ENCODE measurements at regions not wholly inside any gene's neighbourhood (a gene's known extent, or its start where the extent isn't known, plus 50 kb on each side); places are given as distances from the start of the nearest gene placed in this dataset.
A peak's percentile ranks its signal among the peaks of the same experiment; 100 is the strongest.

DNA sequence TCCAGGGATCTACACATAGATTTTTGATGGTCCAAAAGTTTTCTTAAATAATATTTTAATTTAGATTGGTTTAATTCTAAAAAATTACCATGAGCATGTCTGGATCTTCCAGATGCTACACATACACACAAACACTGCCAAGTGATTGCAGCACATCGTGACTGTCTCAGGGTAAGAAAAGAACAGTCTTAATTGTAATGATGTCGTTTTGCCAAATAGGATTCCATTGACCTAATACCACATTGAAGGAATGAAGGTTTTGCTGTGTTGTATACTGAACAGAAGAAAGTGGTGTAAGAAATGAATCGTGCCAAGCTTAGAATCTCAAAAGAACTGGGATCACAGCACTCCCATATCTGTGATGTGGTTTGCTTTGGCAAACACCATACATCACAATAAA lies 633.3 kb upstream of the CAMK1G start:
- Histone ChIP-seq H3K4me2 (ENCODE audit: low read length) (no peak overlapping the region), H4K5ac (ENCODE audit: low read length) (no peak overlapping the region), H3K23ac (ENCODE audit: low read length) (no peak overlapping the region), H2AK5ac (ENCODE audit: low read length) (no peak overlapping the region), H3K27me3 (ENCODE audit: insufficient read depth, low read length, poor library complexity) (no peaks in the 10 kb centered on the region), H3K9ac (ENCODE audit: low read length) (no peak overlapping the region), H3K79me2 (ENCODE audit: control insufficient read depth, insufficient read depth, low read length) (no peaks in the 10 kb centered on the region), H3K56ac (ENCODE audit: low read length) (no peak overlapping the region), H3K4me1 (ENCODE audit: control insufficient read depth, low read depth, low read length) (no peaks in the 10 kb centered on the region), H3K4ac (ENCODE audit: low read depth, low read length) (no peak overlapping the region), H2BK120ac (ENCODE audit: low read depth, low read length) (no peak overlapping the region), H3K18ac (ENCODE audit: low read length) (no peak overlapping the region), H2BK15ac (replicated peaks; ENCODE audit: low read depth) (no peak overlapping the region), H4K8ac (ENCODE audit: low read depth, low read length) (no peak overlapping the region), H3K4me3 (ENCODE audit: low read length) (no peak overlapping the region), H2BK5ac (ENCODE audit: low read length) (no peak overlapping the region), H3K79me1 (ENCODE audit: low read length) (no peaks in the 10 kb centered on the region), H3K36me3 (ENCODE audit: control insufficient read depth, insufficient read depth, low read length) (no peaks in the 10 kb centered on the region), H3K27ac (ENCODE audit: low read depth, low read length) (no peak overlapping the region)
- no peak for DNase-seq
- no CpG with 5 or more reads among the region's 3 CpGs for WGBS (ENCODE audit: extremely low coverage, insufficient coverage, low lambda C conversion rate)

GRCh38 chr1:208951026-208951525 lies 632.4 kb upstream of the CAMK1G start:
- Histone ChIP-seq H3K4me3 (ENCODE audit: low read length) (no peak overlapping the region), H2BK15ac (replicated peaks; ENCODE audit: low read depth) (no peak overlapping the region), H3K4me1 (ENCODE audit: control insufficient read depth, low read depth, low read length) (no peaks in the 10 kb centered on the region), H3K23ac (ENCODE audit: low read length) (no peak overlapping the region), H3K27me3 (ENCODE audit: insufficient read depth, low read length, poor library complexity) (no peaks in the 10 kb centered on the region), H3K9ac (ENCODE audit: low read length) (no peak overlapping the region), H3K4me2 (ENCODE audit: low read length) (no peak overlapping the region), H4K5ac (ENCODE audit: low read length) (no peak overlapping the region), H4K8ac (ENCODE audit: low read depth, low read length) (no peak overlapping the region), H3K4ac (ENCODE audit: low read depth, low read length) (no peak overlapping the region), H2BK120ac (ENCODE audit: low read depth, low read length) (no peak overlapping the region), H3K56ac (ENCODE audit: low read length) (no peak overlapping the region), H3K18ac (ENCODE audit: low read length) (no peak overlapping the region), H3K27ac (ENCODE audit: low read depth, low read length) (no peak overlapping the region), H3K79me1 (ENCODE audit: low read length) (no peaks in the 10 kb centered on the region), H3K36me3 (ENCODE audit: control insufficient read depth, insufficient read depth, low read length) (no peaks in the 10 kb centered on the region), H3K79me2 (ENCODE audit: control insufficient read depth, insufficient read depth, low read length) (no peaks in the 10 kb centered on the region), H2AK5ac (ENCODE audit: low read length) (no peak overlapping the region), H2BK5ac (ENCODE audit: low read length) (no peak overlapping the region)
- no CpG with 5 or more reads among the region's 5 CpGs for WGBS (ENCODE audit: extremely low coverage, insufficient coverage, low lambda C conversion rate)
- DNase-seq: peak; percentile 26

DNA sequence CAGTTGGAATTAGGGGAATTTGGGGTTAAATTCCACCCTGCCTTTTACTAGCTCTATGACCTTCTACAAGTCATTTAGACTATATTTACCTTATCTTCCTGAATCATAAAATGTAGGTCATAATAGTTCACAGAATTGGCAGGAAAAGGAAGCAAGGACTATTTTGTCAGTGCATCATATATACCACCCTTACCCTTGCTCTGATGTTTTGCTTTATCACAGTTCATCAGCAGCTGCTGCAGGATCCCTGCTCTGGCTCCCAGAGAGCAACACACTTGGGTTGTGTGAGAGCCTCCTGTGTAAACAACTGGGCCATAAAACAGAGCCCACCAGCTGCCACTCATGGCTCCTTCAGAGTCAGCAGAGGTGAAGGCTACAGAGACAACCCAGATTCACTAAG lies 631.6 kb upstream of the CAMK1G start:
- Histone ChIP-seq H3K36me3 (ENCODE audit: control insufficient read depth, insufficient read depth, low read length) (no peaks in the 10 kb centered on the region), H2BK5ac (ENCODE audit: low read length) (no peak overlapping the region), H3K79me1 (ENCODE audit: low read length) (no peaks in the 10 kb centered on the region), H3K4me2 (ENCODE audit: low read length) (no peak overlapping the region), H3K4me3 (ENCODE audit: low read length) (no peak overlapping the region), H4K8ac (ENCODE audit: low read depth, low read length) (no peak overlapping the region), H3K4me1 (ENCODE audit: control insufficient read depth, low read depth, low read length) (no peaks in the 10 kb centered on the region), H3K9ac (ENCODE audit: low read length) (no peak overlapping the region), H3K18ac (ENCODE audit: low read length) (no peak overlapping the region), H3K27me3 (ENCODE audit: insufficient read depth, low read length, poor library complexity) (no peaks in the 10 kb centered on the region), H3K79me2 (ENCODE audit: control insufficient read depth, insufficient read depth, low read length) (no peaks in the 10 kb centered on the region), H2AK5ac (ENCODE audit: low read length) (no peak overlapping the region), H3K23ac (ENCODE audit: low read length) (no peak overlapping the region), H4K5ac (ENCODE audit: low read length) (no peak overlapping the region), H2BK120ac (ENCODE audit: low read depth, low read length) (no peak overlapping the region), H3K27ac (ENCODE audit: low read depth, low read length) (no peak overlapping the region), H3K56ac (ENCODE audit: low read length) (no peak overlapping the region), H3K4ac (ENCODE audit: low read depth, low read length) (no peak overlapping the region), H2BK15ac (replicated peaks; ENCODE audit: low read depth) (no peak overlapping the region)
- DNase-seq: peak; percentile 10

DNA sequence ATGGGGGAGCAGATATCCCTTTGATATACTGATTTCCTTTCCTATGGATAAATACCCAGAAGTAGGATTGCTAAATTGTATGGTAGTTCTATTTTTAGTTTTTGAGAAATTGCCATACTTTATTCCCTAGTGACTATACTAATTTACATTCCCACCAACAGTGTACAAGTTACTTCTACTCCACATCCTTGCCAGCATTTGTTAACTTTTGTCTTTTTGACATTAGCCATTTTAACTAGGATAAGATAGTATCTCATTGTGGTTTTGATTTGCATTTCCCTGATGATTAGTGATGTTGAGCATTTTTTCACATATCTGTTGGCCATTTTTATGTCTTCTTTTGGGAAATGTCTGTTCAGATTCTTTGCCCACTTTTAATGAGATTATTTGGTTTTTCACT lies 620.6 kb upstream of the CAMK1G start:
- Histone ChIP-seq H3K36me3 (ENCODE audit: control insufficient read depth, insufficient read depth, low read length) (no peaks in the 10 kb centered on the region), H3K18ac (ENCODE audit: low read length) (no peak overlapping the region), H2BK5ac (ENCODE audit: low read length) (no peak overlapping the region), H3K79me2 (ENCODE audit: control insufficient read depth, insufficient read depth, low read length) (no peaks in the 10 kb centered on the region), H3K79me1 (ENCODE audit: low read length) (no peaks in the 10 kb centered on the region), H2BK120ac (ENCODE audit: low read depth, low read length) (no peak overlapping the region), H3K56ac (ENCODE audit: low read length) (no peak overlapping the region), H3K4me1 (ENCODE audit: control insufficient read depth, low read depth, low read length) (no peaks in the 10 kb centered on the region), H4K8ac (ENCODE audit: low read depth, low read length) (no peak overlapping the region), H3K27ac (ENCODE audit: low read depth, low read length) (no peak overlapping the region), H2BK15ac (replicated peaks; ENCODE audit: low read depth) (no peak overlapping the region), H4K5ac (ENCODE audit: low read length) (no peak overlapping the region), H3K27me3 (ENCODE audit: insufficient read depth, low read length, poor library complexity) (no peaks in the 10 kb centered on the region), H3K23ac (ENCODE audit: low read length) (no peak overlapping the region), H3K9ac (ENCODE audit: low read length) (no peak overlapping the region), H3K4me3 (ENCODE audit: low read length) (no peak overlapping the region), H2AK5ac (ENCODE audit: low read length) (no peak overlapping the region), H3K4me2 (ENCODE audit: low read length) (no peak overlapping the region), H3K4ac (ENCODE audit: low read depth, low read length) (no peak overlapping the region)
- DNase-seq: no peak

- Histone ChIP-seq H3K79me1 (ENCODE audit: low read length) (no peaks in the 10 kb centered on the region), H3K79me2 (ENCODE audit: control insufficient read depth, insufficient read depth, low read length) (no peaks in the 10 kb centered on the region), H4K5ac (ENCODE audit: low read length) (no peak overlapping the region), H3K27ac (ENCODE audit: low read depth, low read length) (no peak overlapping the region), H3K4me1 (ENCODE audit: control insufficient read depth, low read depth, low read length) (no peaks in the 10 kb centered on the region), H3K4ac (ENCODE audit: low read depth, low read length) (no peak overlapping the region), H3K18ac (ENCODE audit: low read length) (no peak overlapping the region), H2AK5ac (ENCODE audit: low read length) (no peak overlapping the region), H2BK15ac (replicated peaks; ENCODE audit: low read depth) (no peak overlapping the region), H3K4me3 (ENCODE audit: low read length) (no peak overlapping the region), H3K9ac (ENCODE audit: low read length) (no peak overlapping the region), H3K4me2 (ENCODE audit: low read length) (no peak overlapping the region), H3K27me3 (ENCODE audit: insufficient read depth, low read length, poor library complexity) (no peaks in the 10 kb centered on the region), H3K56ac (ENCODE audit: low read length) (no peak overlapping the region), H3K23ac (ENCODE audit: low read length) (no peak overlapping the region), H2BK5ac (ENCODE audit: low read length) (no peak overlapping the region), H3K36me3 (ENCODE audit: control insufficient read depth, insufficient read depth, low read length) (no peaks in the 10 kb centered on the region), H4K8ac (ENCODE audit: low read depth, low read length) (no peak overlapping the region), H2BK120ac (ENCODE audit: low read depth, low read length) (no peak overlapping the region)
- no peak for DNase-seq
Measured at GRCh38 chr1:208965351-208965750, 618.2 kb upstream of the CAMK1G start.

GRCh38 chr1:208967334-208967733 lies 616.2 kb upstream of the CAMK1G start:
- Histone ChIP-seq H3K4me1 (ENCODE audit: control insufficient read depth, low read depth, low read length) (no peaks in the 10 kb centered on the region), H3K18ac (ENCODE audit: low read length) (no peak overlapping the region), H3K36me3 (ENCODE audit: control insufficient read depth, insufficient read depth, low read length) (no peaks in the 10 kb centered on the region), H4K5ac (ENCODE audit: low read length) (no peak overlapping the region), H3K56ac (ENCODE audit: low read length) (no peak overlapping the region), H2BK15ac (replicated peaks; ENCODE audit: low read depth) (no peak overlapping the region), H3K79me1 (ENCODE audit: low read length) (no peaks in the 10 kb centered on the region), H3K9ac (ENCODE audit: low read length) (no peak overlapping the region), H3K23ac (ENCODE audit: low read length) (no peak overlapping the region), H2BK5ac (ENCODE audit: low read length) (no peak overlapping the region), H3K4ac (ENCODE audit: low read depth, low read length) (no peak overlapping the region), H2BK120ac (ENCODE audit: low read depth, low read length) (no peak overlapping the region), H3K4me3 (ENCODE audit: low read length) (no peak overlapping the region), H4K8ac (ENCODE audit: low read depth, low read length) (no peak overlapping the region), H3K27ac (ENCODE audit: low read depth, low read length) (no peak overlapping the region), H3K4me2 (ENCODE audit: low read length) (no peak overlapping the region), H3K79me2 (ENCODE audit: control insufficient read depth, insufficient read depth, low read length) (no peaks in the 10 kb centered on the region), H2AK5ac (ENCODE audit: low read length) (no peak overlapping the region), H3K27me3 (ENCODE audit: insufficient read depth, low read length, poor library complexity) (no peaks in the 10 kb centered on the region)
- no CpG with 5 or more reads among the region's 4 CpGs for WGBS (ENCODE audit: extremely low coverage, insufficient coverage, low lambda C conversion rate)
- no peak for DNase-seq
